Fibroblast of the aortic adventitia (primary cell): ENCODE measurements at regions not wholly inside any gene's neighbourhood (a gene's known extent, or its start where the extent isn't known, plus 50 kb on each side); places are given as distances from the start of the nearest gene placed in this dataset.

Source experiments
- DNase-seq: peaks from one replicate; pipeline ENCODE4 v3.0.0-alpha.2; 2010; ENCODE audit warnings: low read depth
- H3K4me3 ChIP-seq: 2 replicates; pipeline ENCODE4 v1.5.1; 2011; ENCODE audit warnings: low read depth, mild to moderate bottlenecking, control low read depth, low read length, moderate library complexity
- CTCF ChIP-seq: IDR thresholded peaks from 2 replicates; pipeline ENCODE4 v1.5.1; 2011; ENCODE audit warnings: mild to moderate bottlenecking, low read length, control low read depth, inconsistent platforms; ENCODE audit not compliant: insufficient read depth

GRCh38 chr2:121858369-121858768, 102.9 kb downstream of the TSN start:
- H3K4me3 ChIP-seq: no peak overlapping the region
- no peak for TF ChIP-seq CTCF
- no peak for DNase-seq

- no peak for DNase-seq
- H3K4me3 ChIP-seq: no peak overlapping the region
- TF ChIP-seq CTCF: no peak
Measured at GRCh38 chr2:121858847-121859246, 103.4 kb downstream of the TSN start.

GRCh38 chr2:121860033-121860757, 104.7 kb downstream of the TSN start:
- no peak overlapping the region for H3K4me3 ChIP-seq
- DNase-seq: peak; percentile 60
- TF ChIP-seq CTCF: no peak

- no peak overlapping the region for H3K4me3 ChIP-seq
- no peak for TF ChIP-seq CTCF
- no peak for DNase-seq
Measured at GRCh38 chr2:121860758-121861227, 105.3 kb downstream of the TSN start.

GRCh38 chr2:121862286-121862685, 106.8 kb downstream of the TSN start:
- TF ChIP-seq CTCF: no peak
- DNase-seq: no peak
- no peak overlapping the region for H3K4me3 ChIP-seq

GRCh38 chr2:121865914-121866313, 110.5 kb downstream of the TSN start:
- no peak for TF ChIP-seq CTCF
- H3K4me3 ChIP-seq: no peak overlapping the region
- no peak for DNase-seq

- DNase-seq: no peak
- TF ChIP-seq CTCF: no peak
- no peak overlapping the region for H3K4me3 ChIP-seq
Measured at GRCh38 chr2:121866789-121867188, 111.3 kb downstream of the TSN start.
